RWPE2 (cell line): ENCODE measurements at regions not wholly inside any gene's neighbourhood (a gene's known extent, or its start where the extent isn't known, plus 50 kb on each side); places are given as distances from the start of the nearest gene placed in this dataset.

ENCODE experiments used
- ATAC-seq: fragments of 200-7000 bp; cut with Tn5 transposase; 3 replicates; pipeline ENCODE4 v1.9.1; 2021; ENCODE audit warnings: low read depth
- DNase-seq: peaks from one replicate; pipeline ENCODE4 v3.0.0-alpha.2; 2020; ENCODE audit warnings: low spot score
- H3K27ac ChIP-seq: fragments of 450-650 bp; 2 replicates; pipeline ENCODE4 v1.5.1; 2017; ENCODE audit warnings: mild to moderate bottlenecking; ENCODE audit not compliant: poor library complexity, severe bottlenecking
- H3K27me3 ChIP-seq: fragments of 250-450 bp; sonication (Bioruptor Pico); 2 replicates; pipeline ENCODE4 v1.5.1; 2021; ENCODE audit warnings: mild to moderate bottlenecking, moderate library complexity; ENCODE audit not compliant: insufficient read depth, poor library complexity, severe bottlenecking
- H3K36me3 ChIP-seq: fragments of 250-450 bp; sonication (Bioruptor Pico); 2 replicates; pipeline ENCODE4 v1.5.1; 2020; ENCODE audit warnings: low read depth, mild to moderate bottlenecking, moderate library complexity
- H3K4me1 ChIP-seq: fragments of 250-450 bp; sonication (Bioruptor Pico); 2 replicates; pipeline ENCODE4 v1.5.1; 2021; ENCODE audit warnings: mild to moderate bottlenecking, moderate library complexity; ENCODE audit not compliant: insufficient read depth, poor library complexity, severe bottlenecking
- H3K4me3 ChIP-seq: fragments of 250-450 bp; sonication (Bioruptor Pico); 2 replicates; pipeline ENCODE4 v1.5.1; 2021; ENCODE audit warnings: mild to moderate bottlenecking, moderate library complexity; ENCODE audit not compliant: severe bottlenecking
- H3K9me3 ChIP-seq: fragments of 250-450 bp; sonication (Bioruptor Pico); 2 replicates; pipeline ENCODE4 v1.5.1; 2021; ENCODE audit warnings: mild to moderate bottlenecking, moderate library complexity; ENCODE audit not compliant: severe bottlenecking
- CTCF ChIP-seq: fragments of 450-650 bp; IDR thresholded peaks from one replicate; pipeline ENCODE4 v1.5.1; 2017; ENCODE audit warnings: mild to moderate bottlenecking, moderate library complexity; ENCODE audit not compliant: poor library complexity, severe bottlenecking

GRCh38 chr21:28334407-28334806, 658.3 kb downstream of the LTN1 start:
- H3K27me3 ChIP-seq: no peaks in the 10 kb centered on the region
- no peaks in the 10 kb centered on the region for H3K4me1 ChIP-seq
- no peaks in the 10 kb centered on the region for H3K36me3 ChIP-seq
- TF ChIP-seq CTCF: no peak
- DNase-seq (no peak), ATAC-seq (peak; percentile 58; the same call in 1 of the 3 replicates)
- H3K4me3 ChIP-seq: no peak overlapping the region
- H3K9me3 ChIP-seq: no peaks in the 10 kb centered on the region
- no peak overlapping the region for H3K27ac ChIP-seq

GRCh38 chr21:28333578-28334075, 659.0 kb downstream of the LTN1 start:
- Histone ChIP-seq H3K4me1 (no peaks in the 10 kb centered on the region), H3K4me3 (no peak overlapping the region), H3K27me3 (no peaks in the 10 kb centered on the region), H3K27ac (no peak overlapping the region), H3K9me3 (no peaks in the 10 kb centered on the region), H3K36me3 (no peaks in the 10 kb centered on the region)
- no peak for ATAC-seq
- TF ChIP-seq CTCF: no peak
- DNase-seq: no peak

GRCh38 chr21:28332796-28333195, 659.9 kb downstream of the LTN1 start:
- H3K9me3 ChIP-seq: no peaks in the 10 kb centered on the region
- no peaks in the 10 kb centered on the region for H3K4me1 ChIP-seq
- no peak overlapping the region for H3K27ac ChIP-seq
- DNase-seq (no peak), ATAC-seq (no peak)
- no peaks in the 10 kb centered on the region for H3K27me3 ChIP-seq
- TF ChIP-seq CTCF: no peak
- H3K4me3 ChIP-seq: no peak overlapping the region
- no peaks in the 10 kb centered on the region for H3K36me3 ChIP-seq

- no peak for DNase-seq
- Histone ChIP-seq H3K4me1 (no peaks in the 10 kb centered on the region), H3K36me3 (no peaks in the 10 kb centered on the region), H3K9me3 (peaks cover 2% of the 10 kb centered on the region), H3K27ac (no peak overlapping the region), H3K4me3 (no peak overlapping the region), H3K27me3 (no peaks in the 10 kb centered on the region)
- no peak for TF ChIP-seq CTCF
- ATAC-seq: peak; percentile 78
Measured at GRCh38 chr21:28325618-28326017, 667.1 kb downstream of the LTN1 start.

GRCh38 chr21:28324690-28325089, 668.0 kb downstream of the LTN1 start:
- ATAC-seq: no peak
- H3K27ac ChIP-seq: no peak overlapping the region
- no peak overlapping the region for H3K4me3 ChIP-seq
- H3K36me3 ChIP-seq: no peaks in the 10 kb centered on the region
- H3K27me3 ChIP-seq: no peaks in the 10 kb centered on the region
- H3K4me1 ChIP-seq: no peaks in the 10 kb centered on the region
- H3K9me3 ChIP-seq: peaks cover 2% of the 10 kb centered on the region
- TF ChIP-seq CTCF: no peak
- DNase-seq: no peak
